ENCODE measurements at regions not wholly inside any gene's neighbourhood (a gene's known extent, or its start where the extent isn't known, plus 50 kb on each side); places are given as distances from the start of the nearest gene placed in this dataset.

DNA sequence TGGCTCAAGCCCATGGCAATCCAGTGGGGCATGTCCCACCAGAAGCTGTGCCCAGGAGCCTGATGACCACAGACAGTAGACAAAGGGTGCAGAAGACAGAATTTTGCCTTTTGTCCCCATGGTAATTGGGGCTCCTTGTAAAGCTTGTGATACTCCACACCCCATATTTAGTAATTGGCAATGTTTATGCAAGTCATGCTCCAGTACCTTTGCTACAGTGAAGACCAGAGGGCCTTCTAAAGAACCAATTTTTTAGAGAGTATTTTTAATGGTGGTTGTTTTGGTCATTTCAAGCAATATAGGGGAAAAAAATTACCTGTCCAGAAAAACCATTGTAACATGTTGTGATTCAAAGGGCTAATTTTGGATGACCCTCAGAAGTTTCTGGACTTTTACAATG lies 194.8 kb downstream of the ANAPC1 start:
- TF ChIP-seq POLR2A (IDR thresholded peaks at IDR 0.05; ENCODE audit: extremely low read depth, insufficient read length) (no peak), MYC (IDR thresholded peaks at IDR 0.05; ENCODE audit: low read depth, low read length) (no peak)
- TF ChIP-seq, protein P1, sequence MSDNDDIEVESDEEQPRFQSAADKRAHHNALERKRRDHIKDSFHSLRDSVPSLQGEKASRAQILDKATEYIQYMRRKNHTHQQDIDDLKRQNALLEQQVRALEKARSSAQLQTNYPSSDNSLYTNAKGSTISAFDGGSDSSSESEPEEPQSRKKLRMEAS (IDR thresholded peaks at IDR 0.05; ENCODE audit: low read depth, low read length) = no peak
- TF ChIP-seq, protein P2, sequence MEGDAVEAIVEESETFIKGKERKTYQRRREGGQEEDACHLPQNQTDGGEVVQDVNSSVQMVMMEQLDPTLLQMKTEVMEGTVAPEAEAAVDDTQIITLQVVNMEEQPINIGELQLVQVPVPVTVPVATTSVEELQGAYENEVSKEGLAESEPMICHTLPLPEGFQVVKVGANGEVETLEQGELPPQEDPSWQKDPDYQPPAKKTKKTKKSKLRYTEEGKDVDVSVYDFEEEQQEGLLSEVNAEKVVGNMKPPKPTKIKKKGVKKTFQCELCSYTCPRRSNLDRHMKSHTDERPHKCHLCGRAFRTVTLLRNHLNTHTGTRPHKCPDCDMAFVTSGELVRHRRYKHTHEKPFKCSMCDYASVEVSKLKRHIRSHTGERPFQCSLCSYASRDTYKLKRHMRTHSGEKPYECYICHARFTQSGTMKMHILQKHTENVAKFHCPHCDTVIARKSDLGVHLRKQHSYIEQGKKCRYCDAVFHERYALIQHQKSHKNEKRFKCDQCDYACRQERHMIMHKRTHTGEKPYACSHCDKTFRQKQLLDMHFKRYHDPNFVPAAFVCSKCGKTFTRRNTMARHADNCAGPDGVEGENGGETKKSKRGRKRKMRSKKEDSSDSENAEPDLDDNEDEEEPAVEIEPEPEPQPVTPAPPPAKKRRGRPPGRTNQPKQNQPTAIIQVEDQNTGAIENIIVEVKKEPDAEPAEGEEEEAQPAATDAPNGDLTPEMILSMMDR (IDR thresholded peaks at IDR 0.05; ENCODE audit: low read depth, low read length) = no peak
- no peak overlapping the region for H3K4me3 ChIP-seq (ENCODE audit: low read depth, low read length)
- no peak for DNase-seq (ENCODE audit: low read depth)

DNA sequence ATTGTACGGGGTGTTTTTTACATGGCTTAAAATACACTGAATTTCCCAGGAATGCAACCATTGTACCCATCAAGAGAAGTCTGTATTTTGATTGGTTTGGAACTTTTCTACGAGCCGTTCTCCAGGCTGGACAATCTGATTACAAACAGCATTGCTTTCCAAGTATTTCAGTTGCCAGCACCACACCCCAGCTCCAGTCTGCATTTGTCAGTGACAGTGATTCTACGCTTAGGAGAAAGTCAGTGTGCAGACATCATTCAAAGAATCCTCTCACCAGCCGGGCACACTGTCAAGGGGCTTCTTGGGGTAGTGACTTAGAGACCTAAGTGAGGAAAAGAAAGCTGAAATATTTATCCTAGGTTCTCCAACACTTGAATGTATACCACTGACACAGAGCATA lies 194.1 kb downstream of the ANAPC1 start:
- no peak overlapping the region for H3K4me3 ChIP-seq (ENCODE audit: low read depth, low read length)
- DNase-seq (ENCODE audit: low read depth) = no peak
- TF ChIP-seq, protein P2 (IDR thresholded peaks at IDR 0.05; ENCODE audit: low read depth, low read length) = no peak
- TF ChIP-seq, protein P1 (IDR thresholded peaks at IDR 0.05; ENCODE audit: low read depth, low read length) = no peak
- no peak for TF ChIP-seq MYC (IDR thresholded peaks at IDR 0.05; ENCODE audit: low read depth, low read length)
- no peak for TF ChIP-seq POLR2A (IDR thresholded peaks at IDR 0.05; ENCODE audit: extremely low read depth, insufficient read length)

DNA sequence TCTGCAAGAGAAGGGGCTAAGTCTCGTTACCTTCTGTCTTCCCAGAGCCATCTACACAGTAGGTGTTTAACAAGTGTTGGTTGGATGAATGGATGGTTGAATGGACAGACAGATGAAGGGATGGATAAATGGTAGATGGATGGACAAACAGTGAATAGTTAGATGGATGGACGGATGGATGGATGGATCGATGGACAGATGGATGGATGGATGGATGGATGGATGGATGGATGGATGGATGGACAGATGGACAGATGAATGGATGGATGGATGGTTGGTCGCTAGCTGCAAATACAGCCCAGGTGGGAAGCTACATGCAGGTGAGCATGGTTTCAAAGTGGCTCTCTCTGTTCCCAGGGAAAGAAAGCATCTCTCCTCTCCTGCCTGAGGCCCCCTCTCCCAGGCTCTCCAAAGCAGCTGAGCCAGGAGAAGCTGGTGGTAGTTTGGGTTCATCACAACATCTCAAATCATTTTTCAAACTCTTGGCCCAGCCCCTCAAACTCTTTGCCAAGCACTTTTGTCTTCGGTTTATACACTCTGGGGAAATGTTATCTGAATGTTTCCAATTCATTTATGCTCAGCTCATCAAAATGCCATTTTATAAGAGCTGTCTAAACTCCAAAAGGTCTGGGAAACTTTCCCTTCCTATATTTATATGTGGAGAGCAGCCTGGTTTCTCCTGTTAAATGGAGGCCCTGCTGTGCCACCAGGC lies 192.7 kb downstream of the ANAPC1 start:
- no peak for TF ChIP-seq POLR2A (IDR thresholded peaks at IDR 0.05; ENCODE audit: extremely low read depth, insufficient read length)
- TF ChIP-seq, protein P1 (IDR thresholded peaks at IDR 0.05; ENCODE audit: low read depth, low read length) = no peak
- no peak for TF ChIP-seq MYC (IDR thresholded peaks at IDR 0.05; ENCODE audit: low read depth, low read length)
- TF ChIP-seq, protein P2 (IDR thresholded peaks at IDR 0.05; ENCODE audit: low read depth, low read length) = no peak
- DNase-seq (ENCODE audit: low read depth) = no peak
- H3K4me3 ChIP-seq (ENCODE audit: low read depth, low read length) = no peak overlapping the region

DNA sequence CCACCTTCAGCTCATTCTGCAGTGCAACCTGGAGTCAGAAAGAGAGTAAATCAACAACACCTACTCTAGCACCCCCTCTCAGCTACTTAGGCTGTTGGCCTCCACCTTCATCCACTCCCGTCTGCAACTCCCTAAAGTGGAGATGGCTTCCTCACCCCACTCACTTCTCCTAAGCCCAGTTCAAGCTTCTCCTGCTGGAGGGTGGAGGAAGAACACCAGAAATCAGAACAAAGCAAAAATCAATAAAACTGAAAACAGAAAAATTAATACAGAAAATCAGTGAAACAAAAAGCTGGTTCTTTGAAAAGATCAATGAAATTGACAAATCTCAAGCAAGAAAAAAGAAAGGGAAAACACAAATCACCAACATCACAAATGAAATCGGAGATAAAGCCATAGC lies 191.7 kb downstream of the ANAPC1 start:
- H3K4me3 ChIP-seq (ENCODE audit: low read depth, low read length) = no peak overlapping the region
- no peak for TF ChIP-seq MYC (IDR thresholded peaks at IDR 0.05; ENCODE audit: low read depth, low read length)
- no peak for TF ChIP-seq POLR2A (IDR thresholded peaks at IDR 0.05; ENCODE audit: extremely low read depth, insufficient read length)
- TF ChIP-seq, protein P2 (IDR thresholded peaks at IDR 0.05; ENCODE audit: low read depth, low read length) = no peak
- TF ChIP-seq, protein P1 (IDR thresholded peaks at IDR 0.05; ENCODE audit: low read depth, low read length) = no peak
- no peak for DNase-seq (ENCODE audit: low read depth)

DNA sequence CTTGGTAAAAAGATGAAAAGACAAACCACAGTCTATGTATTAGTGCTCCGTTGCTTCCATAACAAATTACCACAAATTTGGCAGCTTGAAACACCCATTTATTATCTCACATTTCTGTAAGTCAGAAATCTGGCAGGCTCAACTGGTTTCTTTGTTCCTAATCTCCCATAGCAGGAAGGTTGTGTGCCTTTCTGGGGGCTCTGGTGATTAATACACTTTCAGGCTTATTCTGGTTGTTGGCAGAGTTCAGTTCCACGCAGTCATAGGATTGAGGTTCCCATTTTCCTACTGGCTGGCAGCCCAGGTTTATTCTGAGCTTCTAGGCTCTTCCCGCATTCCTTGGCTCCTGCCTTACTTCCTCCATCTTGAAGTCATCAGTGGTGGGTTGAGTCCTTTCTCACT lies 189.3 kb downstream of the ANAPC1 start:
- no peak for DNase-seq (ENCODE audit: low read depth)
- TF ChIP-seq, protein P1 (IDR thresholded peaks at IDR 0.05; ENCODE audit: low read depth, low read length) = no peak
- TF ChIP-seq, protein P2 (IDR thresholded peaks at IDR 0.05; ENCODE audit: low read depth, low read length) = no peak
- TF ChIP-seq MYC (IDR thresholded peaks at IDR 0.05; ENCODE audit: low read depth, low read length) (no peak), POLR2A (IDR thresholded peaks at IDR 0.05; ENCODE audit: extremely low read depth, insufficient read length) (no peak)
- H3K4me3 ChIP-seq (ENCODE audit: low read depth, low read length) = no peak overlapping the region
